ENCODE measurements at regions not wholly inside any gene's neighbourhood (a gene's known extent, or its start where the extent isn't known, plus 50 kb on each side); places are given as distances from the start of the nearest gene placed in this dataset.

- TF ChIP-seq CTCF (IDR thresholded peaks at IDR 0.05; ENCODE audit: poor library complexity) (no peak), EZH2phosphoT487 (IDR thresholded peaks at IDR 0.05; ENCODE audit: low read depth, severe bottlenecking, unreplicated experiment) (no peak)
Measured at GRCh38 chr12:43196268-43196907, 355.6 kb downstream of the ADAMTS20 start.
